Caki2 (cell line): ENCODE measurements at regions not wholly inside any gene's neighbourhood (a gene's known extent, or its start where the extent isn't known, plus 50 kb on each side); places are given as distances from the start of the nearest gene placed in this dataset.

Experiments used
- DNase-seq: peaks from one replicate; pipeline ENCODE4 v3.0.0-alpha.2; 2015; ENCODE audit warnings: low read depth
- in situ Hi-C: cut with HindIII; loops from 2 replicates; pipeline ENCODE4 v1.10.0; 2016; ENCODE audit warnings: low sequenced_read_pairs, low pct_unique_long_range_greater_than_20kb, mixed read lengths

GRCh38 chr13:105509981-105510762 lies 1025.3 kb downstream of the EFNB2 start:
- in situ Hi-C loops = no loop called here
- DNase-seq = no peak

DNA sequence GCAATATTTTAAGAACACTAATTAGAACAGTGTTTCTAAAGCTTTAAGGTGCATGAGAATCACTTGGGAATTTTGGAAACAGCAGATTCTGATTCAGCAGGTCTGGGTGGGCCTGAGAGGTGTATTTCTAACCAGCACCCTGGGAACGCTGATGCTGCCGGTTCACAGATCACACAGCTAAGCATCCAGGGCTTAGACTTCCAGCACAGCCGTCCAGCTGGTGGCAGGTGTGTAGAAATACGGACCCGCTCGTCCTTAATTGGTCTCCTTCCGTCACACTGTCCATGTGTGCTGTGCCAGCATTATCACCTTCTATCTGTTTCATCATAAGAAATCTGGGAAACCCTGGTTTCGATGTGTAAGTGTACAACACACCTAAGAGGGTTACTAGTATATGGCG lies 1029.0 kb downstream of the EFNB2 start:
- in situ Hi-C loops = no loop called here

DNA sequence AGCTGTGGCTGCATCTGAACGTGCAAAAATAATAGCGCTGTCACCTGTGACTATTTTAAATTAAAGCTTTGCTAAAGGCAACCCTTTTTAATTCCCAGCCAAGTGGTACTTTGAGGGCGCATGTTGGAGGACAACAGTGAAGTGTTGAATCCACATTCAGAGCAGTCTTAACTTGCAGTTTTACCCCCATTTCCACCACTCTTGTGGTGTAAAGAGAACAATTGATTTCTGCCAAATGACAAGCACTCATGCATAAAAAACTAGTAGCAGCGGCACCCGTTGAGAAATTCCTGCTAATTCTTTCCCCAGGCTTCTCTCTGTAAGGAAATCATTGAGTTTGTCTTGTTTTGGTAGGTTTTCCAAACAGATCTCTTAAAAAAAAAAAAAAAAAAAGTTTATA lies 1033.3 kb downstream of the EFNB2 start:
- no peak for DNase-seq
- in situ Hi-C loops = no loop called here

More for the DNA sequence above, 1029.0 kb downstream of the EFNB2 start:
- no peak for DNase-seq

DNA sequence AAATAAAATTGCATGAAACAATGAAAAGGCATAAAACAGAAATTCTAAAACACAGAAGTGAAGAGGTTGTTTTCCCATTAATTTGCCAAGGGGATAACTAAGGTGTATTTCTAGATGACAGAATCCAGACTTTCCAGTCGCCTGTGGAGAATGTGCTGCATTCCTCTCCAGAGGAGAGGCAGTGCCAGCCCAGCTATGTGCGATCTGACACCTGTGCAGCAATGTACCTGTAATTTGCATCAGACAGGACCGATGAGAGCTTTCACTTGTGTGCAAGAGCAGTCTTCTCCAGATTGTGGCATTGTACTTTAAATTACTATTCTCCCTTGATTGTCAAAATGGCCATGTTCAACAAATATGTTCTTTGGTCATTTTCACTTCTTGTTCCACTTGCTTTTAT lies 1037.9 kb downstream of the EFNB2 start:
- no peak for DNase-seq
- in situ Hi-C loops = no loop called here

GRCh38 chr13:105492216-105492615 lies 1043.2 kb downstream of the EFNB2 start:
- in situ Hi-C loops = no loop called here
- no peak for DNase-seq

GRCh38 chr13:105491345-105491744 lies 1044.1 kb downstream of the EFNB2 start:
- in situ Hi-C loops = no loop called here
- DNase-seq = no peak

- in situ Hi-C loops = no loop called here
- DNase-seq = no peak
Observed at GRCh38 chr13:105485081-105485480, 1050.4 kb downstream of the EFNB2 start.

GRCh38 chr13:105474983-105475610 lies 1060.4 kb downstream of the EFNB2 start:
- in situ Hi-C loops = no loop called here
- no peak for DNase-seq

DNA sequence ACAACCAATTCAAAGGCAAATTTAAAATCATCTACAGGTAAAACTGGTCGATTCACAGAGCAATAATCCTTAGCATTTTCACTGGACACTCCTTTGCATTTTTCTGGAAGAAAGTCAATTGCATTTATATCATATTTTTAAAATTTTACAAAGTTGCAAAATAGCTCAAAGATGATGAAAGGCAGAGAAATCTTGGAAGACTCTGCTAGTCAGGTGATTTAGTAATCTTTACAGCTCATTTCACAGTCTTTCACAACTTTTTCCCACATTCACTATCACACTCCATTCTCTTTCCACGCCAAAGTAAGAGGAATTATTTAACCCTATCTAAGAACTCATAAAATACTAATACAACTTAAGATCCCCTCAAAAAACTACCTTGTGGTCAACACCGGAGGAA lies 1063.8 kb downstream of the EFNB2 start:
- in situ Hi-C loops = no loop called here
- no peak for DNase-seq

GRCh38 chr13:105466376-105466775 lies 1069.1 kb downstream of the EFNB2 start:
- DNase-seq = no peak
- in situ Hi-C loops = no loop called here

GRCh38 chr13:105465745-105466144 lies 1069.7 kb downstream of the EFNB2 start, which contains the start of gene DAOA:
Gene DAOA, plus strand, starts transcription at chr13:105466045.
- in situ Hi-C loops = no loop called here
- no peak for DNase-seq

DNA sequence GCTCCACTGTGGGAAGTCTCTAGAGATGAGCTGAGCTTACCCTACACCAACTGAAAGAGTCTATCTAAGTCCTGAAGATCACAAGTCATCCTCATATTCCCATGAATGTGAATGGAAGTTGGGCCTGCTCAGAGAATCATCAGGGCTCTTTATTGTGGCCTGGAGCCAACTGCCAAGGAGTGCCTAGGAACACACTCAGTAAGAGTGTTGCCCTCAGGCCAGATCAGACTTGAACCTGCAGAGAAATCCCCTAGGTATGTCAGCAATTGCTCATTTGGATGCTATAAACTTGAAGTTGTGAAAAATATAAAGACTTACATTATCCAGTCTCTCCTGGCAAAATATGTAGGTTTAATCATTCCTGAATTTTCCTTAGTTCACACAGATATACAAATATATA lies 1070.2 kb downstream of the EFNB2 start:
- DNase-seq = no peak

GRCh38 chr13:105464249-105464648 lies 1071.2 kb downstream of the EFNB2 start:
- in situ Hi-C loops = no loop called here
- no peak for DNase-seq

More for the DNA sequence above, 1070.2 kb downstream of the EFNB2 start:
- in situ Hi-C loops = no loop called here

DNA sequence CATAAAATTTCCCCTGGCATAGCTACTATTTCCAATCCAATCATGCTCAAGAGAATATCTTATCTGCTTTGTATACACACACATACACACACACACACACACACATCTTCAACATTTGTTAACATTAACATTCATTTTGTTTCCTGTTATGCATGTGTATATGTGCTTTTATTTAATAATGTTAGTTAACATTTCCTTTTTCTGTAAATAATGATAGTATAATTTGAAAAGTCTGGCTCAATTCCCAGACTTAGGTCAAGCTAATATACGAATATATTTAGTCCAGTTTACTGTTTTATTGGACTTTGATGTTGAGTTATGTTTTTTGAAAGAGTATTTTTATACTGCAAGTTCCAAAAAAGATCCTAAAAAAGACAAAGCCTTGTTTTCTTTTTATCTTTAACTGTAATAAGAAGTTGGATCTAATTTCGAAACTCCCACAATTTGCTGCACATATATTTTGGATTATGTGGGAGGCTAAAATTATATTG lies 1072.4 kb downstream of the EFNB2 start:
- DNase-seq = no peak
- in situ Hi-C loops = no loop called here

- no peak for DNase-seq
- in situ Hi-C loops = no loop called here
Observed at GRCh38 chr13:105462098-105462497, 1073.4 kb downstream of the EFNB2 start.

- in situ Hi-C loops = no loop called here
- no peak for DNase-seq
Observed at GRCh38 chr13:105452895-105453294, 1082.6 kb downstream of the EFNB2 start.

GRCh38 chr13:105450784-105451183 lies 1084.7 kb downstream of the EFNB2 start:
- in situ Hi-C loops = no loop called here
- DNase-seq = no peak

DNA sequence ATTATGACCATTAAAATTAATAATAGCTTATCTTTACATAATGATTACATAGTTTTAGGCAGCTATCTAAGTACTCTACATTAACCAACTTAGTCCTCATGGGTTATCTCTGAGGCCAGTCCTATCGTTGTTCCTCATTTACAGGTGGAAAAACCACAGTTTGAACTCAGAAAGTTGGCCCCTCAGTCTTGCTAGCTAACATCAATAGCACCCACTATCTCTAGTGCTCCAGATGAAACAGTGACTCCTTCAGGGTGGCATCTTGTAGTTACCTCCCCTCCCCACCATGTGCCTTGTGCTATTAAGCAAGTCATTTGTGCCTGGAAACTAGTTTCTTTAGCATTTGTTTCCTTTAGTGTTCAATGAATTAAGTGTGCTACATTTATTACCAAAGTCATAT lies 1086.7 kb downstream of the EFNB2 start:
- in situ Hi-C loops = no loop called here
- no peak for DNase-seq

DNA sequence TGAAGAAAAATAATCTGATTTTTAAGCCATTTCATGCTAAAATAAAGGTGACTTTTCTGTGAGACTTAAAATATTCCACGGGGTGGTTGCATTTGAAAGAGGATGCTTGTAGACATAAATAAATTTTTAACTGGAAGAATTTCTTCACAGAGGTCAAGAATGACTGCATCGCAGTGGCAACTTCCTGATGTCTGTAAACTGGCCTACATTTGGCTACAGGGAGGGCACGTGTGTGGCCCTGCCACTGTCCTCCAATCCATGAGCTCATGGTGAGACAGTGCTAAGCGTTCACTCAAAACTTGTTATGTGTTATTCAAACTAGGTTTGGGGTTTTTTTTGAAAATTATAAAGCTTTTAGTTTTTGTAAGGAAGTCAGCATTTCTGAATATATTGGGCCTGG lies 1089.3 kb downstream of the EFNB2 start:
- in situ Hi-C loops = no loop called here
- no peak for DNase-seq

- DNase-seq = no peak
- in situ Hi-C loops = no loop called here
Observed at GRCh38 chr13:105445796-105446195, 1089.7 kb downstream of the EFNB2 start.
